HCT116 (cell line): ENCODE measurements at regions not wholly inside any gene's neighbourhood (a gene's known extent, or its start where the extent isn't known, plus 50 kb on each side); places are given as distances from the start of the nearest gene placed in this dataset.

ENCODE experiments used
- ATAC-seq: fragments of 200-7000 bp; cut with Tn5 transposase; 2 replicates; pipeline ENCODE4 v1.9.1; 2020; ENCODE audit warnings: mild to moderate bottlenecking, moderate library complexity
- BruUV-seq: library from RNA; stranded (reverse); fragments of 400-500 nt; replicated peaks from 2 replicates; lab custom pipeline; 2021; lab: Mats Ljungman, UMichigan
- CTCF ChIA-PET: fragments of 300-600 bp; sonication (Branson Sonifier 250); formaldehyde crosslinking; loops from one replicate; lab custom pipeline; 2021; ENCODE audit warnings: antibody characterized with exemption; lab: Charles Lee
- POLR2A ChIA-PET: fragments of 300-600, 350-600 bp; sonication (Branson Sonifier 250); formaldehyde crosslinking; loops from one replicate; lab custom pipeline; 2021; ENCODE audit warnings: antibody characterized with exemption; lab: Charles Lee
- RAD21 ChIA-PET, 2 experiments: fragments of 300-600 bp; sonication (Branson Sonifier 250); formaldehyde crosslinking; loops; one replicate each; lab custom pipeline; 2023; ENCODE audit warnings: low total read pairs in 2 of 2; ENCODE audit not compliant: uncharacterized antibody in 2 of 2, unreplicated experiment in 2 of 2, low non-redundant PET in 1 of 2; lab: Charles Lee
- DNase-seq: peaks from one replicate; pipeline ENCODE4 v3.0.0-alpha.2; 2010; ENCODE audit warnings: low read depth, low spot score
- H2AFZ ChIP-seq: fragments of 200-600 bp; shearing (Covaris generic), sonication (generic); 2 replicates; pipeline ENCODE4 v1.6.1; 2017; ENCODE audit warnings: low read depth, mixed run types, mixed read lengths, antibody characterized with exemption, low read length; ENCODE audit not compliant: poor library complexity, severe bottlenecking
- H3K27ac ChIP-seq: 2 replicates; pipeline ENCODE4 v1.5.1; 2012; ENCODE audit warnings: low read depth, low read length
- H3K27me3 ChIP-seq: fragments of 200-600 bp; sonication (generic); 2 replicates; pipeline ENCODE4 v1.6.1; 2016; ENCODE audit warnings: mixed run types, low read length, mixed read lengths; ENCODE audit not compliant: insufficient read depth
- H3K36me3 ChIP-seq, 2 experiments: fragments of 200-500 bp in 1 of 2; fragments of 200-600 bp in 1 of 2; sonication (Bioruptor generic) in 1 of 2; sonication (generic) in 1 of 2; 2 replicates each; pipeline versions ENCODE4 v1.5.1 to v1.6.1; 2014 to 2016; ENCODE audit warnings: low read length in 2 of 2, inconsistent platforms in 1 of 2, mixed read lengths in 1 of 2, mixed run types in 1 of 2; ENCODE audit not compliant: insufficient read depth in 2 of 2, control insufficient read depth in 1 of 2
- H3K4me1 ChIP-seq, 2 experiments: fragments of 200-600 bp in 1 of 2; sonication (generic) in 1 of 2; 2 replicates each; pipeline versions ENCODE4 v1.5.1 to v1.6.1; 2012 to 2017; ENCODE audit warnings: low read length in 2 of 2, inconsistent platforms in 1 of 2, mild to moderate bottlenecking in 1 of 2, mixed read lengths in 1 of 2, mixed run types in 1 of 2, moderate library complexity in 1 of 2; ENCODE audit not compliant: insufficient read depth in 2 of 2, control insufficient read depth in 1 of 2
- H3K4me2 ChIP-seq: fragments of 200-600 bp; sonication (generic); 2 replicates; pipeline ENCODE4 v1.6.1; 2017; ENCODE audit warnings: mixed run types, low read length, mixed read lengths
- H3K4me3 ChIP-seq, 2 experiments: fragments of 200-600 bp in 1 of 2; sonication (generic) in 1 of 2; replicated peaks in 1 of 2; 2 replicates each; pipeline ENCODE4 v1.5.1; 2011 to 2016; ENCODE audit warnings: low read length in 2 of 2, control low read depth in 1 of 2, low read depth in 1 of 2, mild to moderate bottlenecking in 1 of 2, mixed read lengths in 1 of 2, mixed run types in 1 of 2
- H3K79me2 ChIP-seq: fragments of 200-600 bp; sonication (generic); 2 replicates; pipeline ENCODE4 v1.6.1; 2017; ENCODE audit warnings: mild to moderate bottlenecking, mixed run types, low read length, moderate library complexity, mixed read lengths; ENCODE audit not compliant: insufficient read depth
- H3K9ac ChIP-seq: fragments of 200-600 bp; sonication (generic); 2 replicates; pipeline ENCODE4 v1.6.1; 2016; ENCODE audit warnings: low read length, mixed read lengths
- H3K9me2 ChIP-seq: fragments of 200-600 bp; sonication (generic), shearing (Covaris generic); 2 replicates; pipeline ENCODE4 v1.6.1; 2017; ENCODE audit warnings: mixed run types, mild to moderate bottlenecking, moderate library complexity; ENCODE audit not compliant: insufficient read depth
- H3K9me3 ChIP-seq, 2 experiments: fragments of 200-500 bp in 1 of 2; fragments of 200-600 bp in 1 of 2; sonication (Bioruptor generic) in 1 of 2; sonication (generic) in 1 of 2; 2 replicates each; pipeline ENCODE4 v1.6.1; 2014 to 2017; ENCODE audit warnings: low read length in 2 of 2, mixed read lengths in 2 of 2, inconsistent platforms in 1 of 2, low read depth in 1 of 2, mild to moderate bottlenecking in 1 of 2, mixed run types in 1 of 2, moderate library complexity in 1 of 2; ENCODE audit not compliant: control insufficient read depth in 1 of 2, insufficient read depth in 1 of 2
- H4K20me1 ChIP-seq: fragments of 200-600 bp; sonication (generic), shearing (Covaris generic); 2 replicates; pipeline ENCODE4 v1.6.1; 2017; ENCODE audit warnings: mixed run types, mild to moderate bottlenecking, moderate library complexity; ENCODE audit not compliant: insufficient read depth
- CBX3 ChIP-seq: IDR thresholded peaks from 2 replicates; pipeline ENCODE4 v1.6.1; 2012; ENCODE audit warnings: low read depth
- CTCF ChIP-seq, 3 experiments: fragments of 200-600 bp in 1 of 3; sonication (generic) in 1 of 3; IDR thresholded peaks in 2 of 3; conservative IDR thresholded peaks in 1 of 3; 2 replicates each; pipeline ENCODE4 v1.5.1; 2012 to 2017; ENCODE audit warnings: low read depth in 2 of 3, low read length in 2 of 3, antibody characterized with exemption in 1 of 3, borderline replicate concordance in 1 of 3, control low read depth in 1 of 3, mild to moderate bottlenecking in 1 of 3, mixed read lengths in 1 of 3, mixed run types in 1 of 3, moderate library complexity in 1 of 3; ENCODE audit not compliant: insufficient read depth in 1 of 3
- EGR1 ChIP-seq: IDR thresholded peaks from 2 replicates; pipeline ENCODE4 v1.6.1; 2012; ENCODE audit warnings: low read depth
- EZH2 ChIP-seq: fragments of 200-600 bp; sonication (generic); IDR thresholded peaks from 2 replicates; pipeline ENCODE4 v1.6.1; 2017; ENCODE audit warnings: antibody characterized with exemption, mixed run types
- FOSL1 ChIP-seq: IDR thresholded peaks from 2 replicates; pipeline ENCODE4 v1.6.1; 2012; ENCODE audit warnings: low read depth
- JUND ChIP-seq: IDR thresholded peaks from 2 replicates; pipeline ENCODE4 v1.6.1; 2012
- RAD21 ChIP-seq: IDR thresholded peaks from 2 replicates; pipeline ENCODE4 v1.6.1; 2012; ENCODE audit warnings: low read depth, mild to moderate bottlenecking
- SIN3A ChIP-seq: IDR thresholded peaks from 2 replicates; pipeline ENCODE4 v1.6.1; 2012; ENCODE audit warnings: low read depth
- SP1 ChIP-seq: IDR thresholded peaks from 2 replicates; pipeline ENCODE4 v1.6.1; 2012; ENCODE audit warnings: low read depth
- SRF ChIP-seq: IDR thresholded peaks from 2 replicates; pipeline ENCODE4 v1.6.1; 2012; ENCODE audit warnings: low read depth
- TCF7L2 ChIP-seq: IDR thresholded peaks from 2 replicates; pipeline ENCODE4 v1.7.0; 2011; ENCODE audit warnings: borderline replicate concordance, inconsistent platforms; ENCODE audit not compliant: insufficient read depth, insufficient read length; ENCODE audit errors: extremely low read depth
- YY1 ChIP-seq: IDR thresholded peaks from 2 replicates; pipeline ENCODE4 v1.6.1; 2011; ENCODE audit warnings: low read length, low read depth, moderate library complexity, mild to moderate bottlenecking; ENCODE audit not compliant: insufficient replicate concordance; ENCODE audit errors: extremely low read depth
- ZFX ChIP-seq: fragments of 450-650 bp; IDR thresholded peaks from 2 replicates; pipeline ENCODE4 v1.6.1; 2017
- intact Hi-C: fragments of 100-400 bp; cut with micrococcal nuclease; formaldehyde crosslinking; loops from 2 replicates; pipeline ENCODE4 v1.10.0; 2022
- TF ChIP-seq, protein P1 (sequence below): IDR thresholded peaks from 2 replicates; pipeline ENCODE4 v1.6.1; 2011; ENCODE audit warnings: mild to moderate bottlenecking, low read length, moderate library complexity; ENCODE audit not compliant: insufficient replicate concordance; ENCODE audit errors: extremely low read depth

GRCh38 chr12:113571713-113572112, 100.0 kb upstream of the LHX5 start:
- Histone ChIP-seq H4K20me1 (no peaks in the 10 kb centered on the region), H3K9me3 (no peaks in the 10 kb centered on the region), H3K4me3 (no peak overlapping the region), H3K27ac (no peak overlapping the region), H3K4me2 (no peak overlapping the region), H3K4me1 (no peaks in the 10 kb centered on the region), H3K27me3 (peaks cover 40% of the 10 kb centered on the region), H3K9me2 (no peaks in the 10 kb centered on the region), H3K9ac (no peak overlapping the region), H2AFZ (no peak overlapping the region), H3K79me2 (no peaks in the 10 kb centered on the region), H3K36me3 (no peaks in the 10 kb centered on the region)
- RAD21 ChIA-PET = no interaction called here
- POLR2A ChIA-PET = no interaction called here
- BruUV-seq = no TSS peak
- ATAC-seq = no peak
- DNase-seq = no peak
- TF ChIP-seq EZH2 = no peak
- no peak for TF ChIP-seq SIN3A
- no peak for TF ChIP-seq SP1
- TF ChIP-seq TCF7L2 = no peak
- TF ChIP-seq ZFX = no peak
- no peak for TF ChIP-seq EGR1
- TF ChIP-seq FOSL1 = no peak
- no peak for TF ChIP-seq CTCF (IDR thresholded peaks at IDR 0.05 in 2 of 3, conservative IDR thresholded peaks at IDR 0.05 in 1 of 3; ENCODE audit: borderline replicate concordance in 1 of 3, insufficient read depth in 1 of 3, low read depth in 2 of 3, low read length in 2 of 3)
- TF ChIP-seq RAD21 = no peak
- no peak for TF ChIP-seq SRF
- TF ChIP-seq CBX3 = no peak
- TF ChIP-seq YY1 = no peak
- TF ChIP-seq JUND = no peak
- TF ChIP-seq, protein P1, sequence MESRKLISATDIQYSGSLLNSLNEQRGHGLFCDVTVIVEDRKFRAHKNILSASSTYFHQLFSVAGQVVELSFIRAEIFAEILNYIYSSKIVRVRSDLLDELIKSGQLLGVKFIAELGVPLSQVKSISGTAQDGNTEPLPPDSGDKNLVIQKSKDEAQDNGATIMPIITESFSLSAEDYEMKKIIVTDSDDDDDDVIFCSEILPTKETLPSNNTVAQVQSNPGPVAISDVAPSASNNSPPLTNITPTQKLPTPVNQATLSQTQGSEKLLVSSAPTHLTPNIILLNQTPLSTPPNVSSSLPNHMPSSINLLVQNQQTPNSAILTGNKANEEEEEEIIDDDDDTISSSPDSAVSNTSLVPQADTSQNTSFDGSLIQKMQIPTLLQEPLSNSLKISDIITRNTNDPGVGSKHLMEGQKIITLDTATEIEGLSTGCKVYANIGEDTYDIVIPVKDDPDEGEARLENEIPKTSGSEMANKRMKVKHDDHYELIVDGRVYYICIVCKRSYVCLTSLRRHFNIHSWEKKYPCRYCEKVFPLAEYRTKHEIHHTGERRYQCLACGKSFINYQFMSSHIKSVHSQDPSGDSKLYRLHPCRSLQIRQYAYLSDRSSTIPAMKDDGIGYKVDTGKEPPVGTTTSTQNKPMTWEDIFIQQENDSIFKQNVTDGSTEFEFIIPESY = no peak
- CTCF ChIA-PET = no interaction called here
- intact Hi-C loops = no loop called here
